HepG2 (cell line): ENCODE measurements at regions not wholly inside any gene's neighbourhood (a gene's known extent, or its start where the extent isn't known, plus 50 kb on each side); places are given as distances from the start of the nearest gene placed in this dataset.

Source experiments
- CTCF ChIP-seq: sonication (generic); formaldehyde crosslinking; IDR thresholded peaks from 2 replicates; pipeline ENCODE4 v1.5.0; 2020; ENCODE audit warnings: mild to moderate bottlenecking, missing genetic modification reagents, moderate library complexity
- ELK4 ChIP-seq: sonication (generic); formaldehyde crosslinking; IDR thresholded peaks from 2 replicates; pipeline ENCODE4 v1.9.0; 2021; ENCODE audit warnings: missing genetic modification reagents, borderline replicate concordance
- EP300 ChIP-seq, 3 experiments: sonication (generic) in 1 of 3; formaldehyde crosslinking in 1 of 3; IDR thresholded peaks; 2 replicates each; pipeline versions ENCODE4 v1.5.1 to v1.6.1; 2011 to 2020; ENCODE audit warnings: low read depth in 2 of 3, low read length in 2 of 3, borderline replicate concordance in 1 of 3, improper control_type of control experiment in 1 of 3, mild to moderate bottlenecking in 1 of 3, missing genetic modification reagents in 1 of 3, moderate library complexity in 1 of 3
- MEIS2 ChIP-seq: sonication (generic); formaldehyde crosslinking; IDR thresholded peaks from 2 replicates; pipeline ENCODE4 v1.9.0; 2021; ENCODE audit warnings: mild to moderate bottlenecking, missing genetic modification reagents
- MIER2 ChIP-seq: IDR thresholded peaks from 2 replicates; pipeline ENCODE4 v1.6.1; 2016; ENCODE audit warnings: missing biosample characterization, missing genetic modification reagents
- POLR2A ChIP-seq, 2 experiments: IDR thresholded peaks; 2 replicates each; pipeline ENCODE4 v1.6.1; 2011; ENCODE audit warnings: low read depth in 2 of 2, low read length in 2 of 2, mild to moderate bottlenecking in 1 of 2, moderate library complexity in 1 of 2; ENCODE audit not compliant: insufficient read depth in 1 of 2
- RBM39 ChIP-seq: fragments of 200-400 bp; formaldehyde crosslinking; IDR thresholded peaks from one replicate; pipeline ENCODE4 v1.6.1; 2018; ENCODE audit warnings: antibody characterized with exemption, mild to moderate bottlenecking, low read depth, low read length; ENCODE audit not compliant: poor library complexity, severe bottlenecking
- REPIN1 ChIP-seq: sonication (generic); formaldehyde crosslinking; IDR thresholded peaks from 2 replicates; pipeline ENCODE4 v1.8.0; 2022; ENCODE audit warnings: missing genetic modification reagents, low read depth, mild to moderate bottlenecking, borderline replicate concordance
- SP1 ChIP-seq, 2 experiments: fragments of 450-650 bp in 1 of 2; sonication (generic) in 1 of 2; formaldehyde crosslinking in 1 of 2; IDR thresholded peaks; 2 replicates each; pipeline versions ENCODE4 v1.4.0 to v1.6.1; 2016 to 2020; ENCODE audit warnings: missing genetic modification reagents in 1 of 2
- SRSF9 ChIP-seq: fragments of 200-400 bp; formaldehyde crosslinking; IDR thresholded peaks from 2 replicates; pipeline ENCODE4 v1.6.1; 2018; ENCODE audit warnings: borderline replicate concordance, mild to moderate bottlenecking, low read depth, low read length; ENCODE audit not compliant: insufficient read depth, poor library complexity, severe bottlenecking
- ZNF260 ChIP-seq: sonication (generic); formaldehyde crosslinking; IDR thresholded peaks from 2 replicates; pipeline ENCODE4 v1.4.0; 2020; ENCODE audit warnings: missing genetic modification reagents, low read depth, mild to moderate bottlenecking, borderline replicate concordance
- TF ChIP-seq, protein P1 (sequence below): IDR thresholded peaks from 2 replicates; pipeline ENCODE4 v1.6.1; 2016; ENCODE audit warnings: mild to moderate bottlenecking, missing biosample characterization, missing genetic modification reagents

- TF ChIP-seq SP1 (IDR thresholded peaks at IDR 0.05) (no peak), SP1 (CRISPR knock-in tag; IDR thresholded peaks at IDR 0.05) (no peak), CTCF (no peak), ZNF260 (CRISPR knock-in tag) (no peak), REPIN1 (CRISPR knock-in tag) (no peak), MEIS2 (CRISPR knock-in tag) (no peak), EP300 (IDR thresholded peaks at IDR 0.05; ENCODE audit: low read depth in 2 of 2, low read length in 2 of 2) (no peak), EP300 (CRISPR knock-in tag; IDR thresholded peaks at IDR 0.05; ENCODE audit: borderline replicate concordance) (no peak), POLR2A (IDR thresholded peaks at IDR 0.05; ENCODE audit: insufficient read depth in 1 of 2, low read depth in 2 of 2, low read length in 2 of 2) (no peak), MIER2 (CRISPR knock-in tag) (no peak), ELK4 (CRISPR knock-in tag) (no peak), RBM39 (no peak), SRSF9 (no peak)
- TF ChIP-seq, protein P1, sequence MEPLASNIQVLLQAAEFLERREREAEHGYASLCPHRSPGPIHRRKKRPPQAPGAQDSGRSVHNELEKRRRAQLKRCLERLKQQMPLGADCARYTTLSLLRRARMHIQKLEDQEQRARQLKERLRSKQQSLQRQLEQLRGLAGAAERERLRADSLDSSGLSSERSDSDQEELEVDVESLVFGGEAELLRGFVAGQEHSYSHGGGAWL = no peak
These were observed 66.1 kb upstream of the SOD3 start for GRCh38 chr4:24729119-24729730.
